ENCODE measurements at regions not wholly inside any gene's neighbourhood (a gene's known extent, or its start where the extent isn't known, plus 50 kb on each side); places are given as distances from the start of the nearest gene placed in this dataset.

- TF ChIP-seq CTCF (IDR thresholded peaks at IDR 0.05) (no peak), POLR2A (IDR thresholded peaks at IDR 0.05) (no peak)
These were observed 109.1 kb upstream of the VMA21 start for GRCh38 chrX:151287954-151288353.

Data from ovary (tissue), 3 donors.